H1 (cell line): ENCODE measurements at regions not wholly inside any gene's neighbourhood (a gene's known extent, or its start where the extent isn't known, plus 50 kb on each side); places are given as distances from the start of the nearest gene placed in this dataset.

Source experiments
- JUND ChIP-seq: IDR thresholded peaks from 2 replicates; pipeline ENCODE4 v1.6.1; 2011; ENCODE audit warnings: mild to moderate bottlenecking, improper control_type of control experiment, low read length
- TF ChIP-seq, protein P1 (sequence below): fragments of 300-600 bp; sonication (generic); IDR thresholded peaks from 2 replicates; pipeline ENCODE4 v1.7.1; 2012; ENCODE audit warnings: low read length, moderate library complexity, mild to moderate bottlenecking, inconsistent platforms; ENCODE audit not compliant: insufficient replicate concordance
- TF ChIP-seq, protein P2 (sequence below): IDR thresholded peaks from 2 replicates; pipeline ENCODE4 v1.6.1; 2012; ENCODE audit warnings: inconsistent platforms

DNA sequence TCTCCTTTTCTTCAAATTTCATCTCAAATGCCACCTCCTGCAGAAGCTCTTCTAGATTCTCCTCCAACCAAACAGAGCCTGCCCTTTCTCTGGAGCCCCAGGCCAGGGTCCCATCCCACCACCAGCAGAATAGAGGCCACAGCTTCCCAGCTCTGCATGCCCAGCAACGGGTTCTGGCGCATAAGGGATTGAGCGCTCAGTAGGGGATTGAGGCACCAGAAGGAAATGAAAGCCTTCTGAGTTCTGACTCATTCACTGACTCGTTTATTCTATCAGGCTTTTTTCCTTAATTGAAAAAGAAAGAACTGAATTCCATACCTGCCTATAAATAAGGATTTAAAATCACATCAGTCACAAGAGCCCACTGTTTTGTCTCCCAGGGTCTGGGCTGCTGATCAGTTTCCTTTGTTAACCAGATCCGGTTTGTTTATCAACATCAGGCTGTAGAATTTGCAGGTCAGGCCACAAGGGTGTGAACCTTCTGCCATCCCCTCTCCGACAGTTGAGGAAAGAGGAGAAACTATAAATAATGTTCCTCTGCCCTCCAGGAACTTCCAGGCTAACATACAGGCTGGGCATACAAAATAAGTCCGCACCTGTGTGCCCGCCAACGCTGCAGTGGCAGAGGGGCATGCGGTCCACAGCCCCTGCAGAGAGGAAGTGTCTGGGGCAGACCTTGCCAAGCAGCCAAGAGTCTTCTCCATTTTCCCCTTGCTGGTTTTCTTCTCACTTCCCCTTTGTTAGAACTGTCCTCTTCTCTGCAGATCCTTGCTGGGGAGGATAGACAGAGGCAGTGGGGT, 63.5 kb upstream of the PRDM11 start (continued):
- TF ChIP-seq, protein P1, sequence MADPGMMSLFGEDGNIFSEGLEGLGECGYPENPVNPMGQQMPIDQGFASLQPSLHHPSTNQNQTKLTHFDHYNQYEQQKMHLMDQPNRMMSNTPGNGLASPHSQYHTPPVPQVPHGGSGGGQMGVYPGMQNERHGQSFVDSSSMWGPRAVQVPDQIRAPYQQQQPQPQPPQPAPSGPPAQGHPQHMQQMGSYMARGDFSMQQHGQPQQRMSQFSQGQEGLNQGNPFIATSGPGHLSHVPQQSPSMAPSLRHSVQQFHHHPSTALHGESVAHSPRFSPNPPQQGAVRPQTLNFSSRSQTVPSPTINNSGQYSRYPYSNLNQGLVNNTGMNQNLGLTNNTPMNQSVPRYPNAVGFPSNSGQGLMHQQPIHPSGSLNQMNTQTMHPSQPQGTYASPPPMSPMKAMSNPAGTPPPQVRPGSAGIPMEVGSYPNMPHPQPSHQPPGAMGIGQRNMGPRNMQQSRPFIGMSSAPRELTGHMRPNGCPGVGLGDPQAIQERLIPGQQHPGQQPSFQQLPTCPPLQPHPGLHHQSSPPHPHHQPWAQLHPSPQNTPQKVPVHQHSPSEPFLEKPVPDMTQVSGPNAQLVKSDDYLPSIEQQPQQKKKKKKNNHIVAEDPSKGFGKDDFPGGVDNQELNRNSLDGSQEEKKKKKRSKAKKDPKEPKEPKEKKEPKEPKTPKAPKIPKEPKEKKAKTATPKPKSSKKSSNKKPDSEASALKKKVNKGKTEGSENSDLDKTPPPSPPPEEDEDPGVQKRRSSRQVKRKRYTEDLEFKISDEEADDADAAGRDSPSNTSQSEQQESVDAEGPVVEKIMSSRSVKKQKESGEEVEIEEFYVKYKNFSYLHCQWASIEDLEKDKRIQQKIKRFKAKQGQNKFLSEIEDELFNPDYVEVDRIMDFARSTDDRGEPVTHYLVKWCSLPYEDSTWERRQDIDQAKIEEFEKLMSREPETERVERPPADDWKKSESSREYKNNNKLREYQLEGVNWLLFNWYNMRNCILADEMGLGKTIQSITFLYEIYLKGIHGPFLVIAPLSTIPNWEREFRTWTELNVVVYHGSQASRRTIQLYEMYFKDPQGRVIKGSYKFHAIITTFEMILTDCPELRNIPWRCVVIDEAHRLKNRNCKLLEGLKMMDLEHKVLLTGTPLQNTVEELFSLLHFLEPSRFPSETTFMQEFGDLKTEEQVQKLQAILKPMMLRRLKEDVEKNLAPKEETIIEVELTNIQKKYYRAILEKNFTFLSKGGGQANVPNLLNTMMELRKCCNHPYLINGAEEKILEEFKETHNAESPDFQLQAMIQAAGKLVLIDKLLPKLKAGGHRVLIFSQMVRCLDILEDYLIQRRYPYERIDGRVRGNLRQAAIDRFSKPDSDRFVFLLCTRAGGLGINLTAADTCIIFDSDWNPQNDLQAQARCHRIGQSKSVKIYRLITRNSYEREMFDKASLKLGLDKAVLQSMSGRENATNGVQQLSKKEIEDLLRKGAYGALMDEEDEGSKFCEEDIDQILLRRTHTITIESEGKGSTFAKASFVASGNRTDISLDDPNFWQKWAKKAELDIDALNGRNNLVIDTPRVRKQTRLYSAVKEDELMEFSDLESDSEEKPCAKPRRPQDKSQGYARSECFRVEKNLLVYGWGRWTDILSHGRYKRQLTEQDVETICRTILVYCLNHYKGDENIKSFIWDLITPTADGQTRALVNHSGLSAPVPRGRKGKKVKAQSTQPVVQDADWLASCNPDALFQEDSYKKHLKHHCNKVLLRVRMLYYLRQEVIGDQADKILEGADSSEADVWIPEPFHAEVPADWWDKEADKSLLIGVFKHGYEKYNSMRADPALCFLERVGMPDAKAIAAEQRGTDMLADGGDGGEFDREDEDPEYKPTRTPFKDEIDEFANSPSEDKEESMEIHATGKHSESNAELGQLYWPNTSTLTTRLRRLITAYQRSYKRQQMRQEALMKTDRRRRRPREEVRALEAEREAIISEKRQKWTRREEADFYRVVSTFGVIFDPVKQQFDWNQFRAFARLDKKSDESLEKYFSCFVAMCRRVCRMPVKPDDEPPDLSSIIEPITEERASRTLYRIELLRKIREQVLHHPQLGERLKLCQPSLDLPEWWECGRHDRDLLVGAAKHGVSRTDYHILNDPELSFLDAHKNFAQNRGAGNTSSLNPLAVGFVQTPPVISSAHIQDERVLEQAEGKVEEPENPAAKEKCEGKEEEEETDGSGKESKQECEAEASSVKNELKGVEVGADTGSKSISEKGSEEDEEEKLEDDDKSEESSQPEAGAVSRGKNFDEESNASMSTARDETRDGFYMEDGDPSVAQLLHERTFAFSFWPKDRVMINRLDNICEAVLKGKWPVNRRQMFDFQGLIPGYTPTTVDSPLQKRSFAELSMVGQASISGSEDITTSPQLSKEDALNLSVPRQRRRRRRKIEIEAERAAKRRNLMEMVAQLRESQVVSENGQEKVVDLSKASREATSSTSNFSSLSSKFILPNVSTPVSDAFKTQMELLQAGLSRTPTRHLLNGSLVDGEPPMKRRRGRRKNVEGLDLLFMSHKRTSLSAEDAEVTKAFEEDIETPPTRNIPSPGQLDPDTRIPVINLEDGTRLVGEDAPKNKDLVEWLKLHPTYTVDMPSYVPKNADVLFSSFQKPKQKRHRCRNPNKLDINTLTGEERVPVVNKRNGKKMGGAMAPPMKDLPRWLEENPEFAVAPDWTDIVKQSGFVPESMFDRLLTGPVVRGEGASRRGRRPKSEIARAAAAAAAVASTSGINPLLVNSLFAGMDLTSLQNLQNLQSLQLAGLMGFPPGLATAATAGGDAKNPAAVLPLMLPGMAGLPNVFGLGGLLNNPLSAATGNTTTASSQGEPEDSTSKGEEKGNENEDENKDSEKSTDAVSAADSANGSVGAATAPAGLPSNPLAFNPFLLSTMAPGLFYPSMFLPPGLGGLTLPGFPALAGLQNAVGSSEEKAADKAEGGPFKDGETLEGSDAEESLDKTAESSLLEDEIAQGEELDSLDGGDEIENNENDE, result no peak
- TF ChIP-seq, protein P2, sequence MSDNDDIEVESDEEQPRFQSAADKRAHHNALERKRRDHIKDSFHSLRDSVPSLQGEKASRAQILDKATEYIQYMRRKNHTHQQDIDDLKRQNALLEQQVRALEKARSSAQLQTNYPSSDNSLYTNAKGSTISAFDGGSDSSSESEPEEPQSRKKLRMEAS, result peak; percentile 44
- TF ChIP-seq JUND, result no peak
